RWPE2 (cell line): ENCODE measurements at regions not wholly inside any gene's neighbourhood (a gene's known extent, or its start where the extent isn't known, plus 50 kb on each side); places are given as distances from the start of the nearest gene placed in this dataset.
"Not testable (repeated sequence)": the region's sequence is repeated elsewhere in the genome, so short reads cannot be mapped to it uniquely, and the experiment has no call there.

Experiments
- ATAC-seq: fragments of 200-7000 bp; cut with Tn5 transposase; 3 replicates; pipeline ENCODE4 v1.9.1; 2021; ENCODE audit warnings: low read depth
- DNase-seq: peaks from one replicate; pipeline ENCODE4 v3.0.0-alpha.2; 2020; ENCODE audit warnings: low spot score
- H3K27ac ChIP-seq: fragments of 450-650 bp; 2 replicates; pipeline ENCODE4 v1.5.1; 2017; ENCODE audit warnings: mild to moderate bottlenecking; ENCODE audit not compliant: poor library complexity, severe bottlenecking
- H3K27me3 ChIP-seq: fragments of 250-450 bp; sonication (Bioruptor Pico); 2 replicates; pipeline ENCODE4 v1.5.1; 2021; ENCODE audit warnings: mild to moderate bottlenecking, moderate library complexity; ENCODE audit not compliant: insufficient read depth, poor library complexity, severe bottlenecking
- H3K36me3 ChIP-seq: fragments of 250-450 bp; sonication (Bioruptor Pico); 2 replicates; pipeline ENCODE4 v1.5.1; 2020; ENCODE audit warnings: low read depth, mild to moderate bottlenecking, moderate library complexity
- H3K4me1 ChIP-seq: fragments of 250-450 bp; sonication (Bioruptor Pico); 2 replicates; pipeline ENCODE4 v1.5.1; 2021; ENCODE audit warnings: mild to moderate bottlenecking, moderate library complexity; ENCODE audit not compliant: insufficient read depth, poor library complexity, severe bottlenecking
- H3K4me3 ChIP-seq: fragments of 250-450 bp; sonication (Bioruptor Pico); 2 replicates; pipeline ENCODE4 v1.5.1; 2021; ENCODE audit warnings: mild to moderate bottlenecking, moderate library complexity; ENCODE audit not compliant: severe bottlenecking
- H3K9me3 ChIP-seq: fragments of 250-450 bp; sonication (Bioruptor Pico); 2 replicates; pipeline ENCODE4 v1.5.1; 2021; ENCODE audit warnings: mild to moderate bottlenecking, moderate library complexity; ENCODE audit not compliant: severe bottlenecking
- TF ChIP-seq, protein P1 (sequence below): fragments of 450-650 bp; IDR thresholded peaks from one replicate; pipeline ENCODE4 v1.5.1; 2017; ENCODE audit warnings: mild to moderate bottlenecking, moderate library complexity; ENCODE audit not compliant: poor library complexity, severe bottlenecking

DNA sequence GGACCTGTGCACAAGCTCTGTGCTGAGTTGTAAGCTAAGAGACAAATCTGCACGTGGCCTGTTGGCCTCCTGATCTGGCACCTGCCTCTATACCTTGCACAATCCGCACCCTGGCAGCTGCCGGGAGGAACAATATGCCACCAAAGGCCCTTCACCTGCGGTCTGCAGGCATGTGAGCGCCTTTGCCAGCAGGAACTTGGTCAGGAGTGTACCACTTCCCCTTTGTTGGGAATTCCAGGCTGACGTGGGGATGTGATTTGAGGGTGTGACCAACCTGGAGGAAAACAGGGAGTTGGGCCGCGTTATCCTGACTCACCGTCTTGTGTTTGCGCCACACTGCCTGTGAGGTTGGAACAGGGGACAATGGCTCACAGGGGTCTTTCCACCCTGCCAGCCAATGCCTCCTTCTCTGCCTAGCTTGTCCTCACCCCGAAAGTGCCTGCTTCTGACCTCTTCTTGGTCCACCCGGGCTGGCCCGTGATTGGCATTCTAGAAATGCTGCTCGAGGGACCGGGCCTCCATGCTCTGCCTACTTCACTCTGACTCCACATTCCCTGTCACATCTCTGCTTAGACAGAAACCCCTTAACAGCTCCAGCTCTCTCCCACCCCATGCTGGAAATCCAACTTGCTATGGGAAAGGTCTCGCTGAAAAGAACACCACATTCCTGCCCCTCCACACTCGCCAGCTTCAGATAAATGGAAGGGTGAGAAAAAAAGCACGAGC is 67.1 kb upstream of the MAP4K4 start:
- no peaks in the 10 kb centered on the region for H3K9me3 ChIP-seq
- H3K4me3 ChIP-seq: no peak overlapping the region
- no peak overlapping the region for H3K27ac ChIP-seq
- TF ChIP-seq, protein P1, sequence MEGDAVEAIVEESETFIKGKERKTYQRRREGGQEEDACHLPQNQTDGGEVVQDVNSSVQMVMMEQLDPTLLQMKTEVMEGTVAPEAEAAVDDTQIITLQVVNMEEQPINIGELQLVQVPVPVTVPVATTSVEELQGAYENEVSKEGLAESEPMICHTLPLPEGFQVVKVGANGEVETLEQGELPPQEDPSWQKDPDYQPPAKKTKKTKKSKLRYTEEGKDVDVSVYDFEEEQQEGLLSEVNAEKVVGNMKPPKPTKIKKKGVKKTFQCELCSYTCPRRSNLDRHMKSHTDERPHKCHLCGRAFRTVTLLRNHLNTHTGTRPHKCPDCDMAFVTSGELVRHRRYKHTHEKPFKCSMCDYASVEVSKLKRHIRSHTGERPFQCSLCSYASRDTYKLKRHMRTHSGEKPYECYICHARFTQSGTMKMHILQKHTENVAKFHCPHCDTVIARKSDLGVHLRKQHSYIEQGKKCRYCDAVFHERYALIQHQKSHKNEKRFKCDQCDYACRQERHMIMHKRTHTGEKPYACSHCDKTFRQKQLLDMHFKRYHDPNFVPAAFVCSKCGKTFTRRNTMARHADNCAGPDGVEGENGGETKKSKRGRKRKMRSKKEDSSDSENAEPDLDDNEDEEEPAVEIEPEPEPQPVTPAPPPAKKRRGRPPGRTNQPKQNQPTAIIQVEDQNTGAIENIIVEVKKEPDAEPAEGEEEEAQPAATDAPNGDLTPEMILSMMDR: no peak
- no peaks in the 10 kb centered on the region for H3K36me3 ChIP-seq
- ATAC-seq (peak; percentile 99), DNase-seq (peak; percentile 92)
- peaks cover 10% of the 10 kb centered on the region for H3K4me1 ChIP-seq
- H3K27me3 ChIP-seq: no peaks in the 10 kb centered on the region

GRCh38 chr2:101628030-101628392 is 69.5 kb upstream of the MAP4K4 start:
- no peak for ATAC-seq
- H3K4me3 ChIP-seq: no peak overlapping the region
- no peaks in the 10 kb centered on the region for H3K27me3 ChIP-seq
- TF ChIP-seq, protein P1: no peak
- no peaks in the 10 kb centered on the region for H3K9me3 ChIP-seq
- no peaks in the 10 kb centered on the region for H3K36me3 ChIP-seq
- DNase-seq: no peak
- H3K27ac ChIP-seq: no peak overlapping the region
- peaks cover 10% of the 10 kb centered on the region for H3K4me1 ChIP-seq

DNA sequence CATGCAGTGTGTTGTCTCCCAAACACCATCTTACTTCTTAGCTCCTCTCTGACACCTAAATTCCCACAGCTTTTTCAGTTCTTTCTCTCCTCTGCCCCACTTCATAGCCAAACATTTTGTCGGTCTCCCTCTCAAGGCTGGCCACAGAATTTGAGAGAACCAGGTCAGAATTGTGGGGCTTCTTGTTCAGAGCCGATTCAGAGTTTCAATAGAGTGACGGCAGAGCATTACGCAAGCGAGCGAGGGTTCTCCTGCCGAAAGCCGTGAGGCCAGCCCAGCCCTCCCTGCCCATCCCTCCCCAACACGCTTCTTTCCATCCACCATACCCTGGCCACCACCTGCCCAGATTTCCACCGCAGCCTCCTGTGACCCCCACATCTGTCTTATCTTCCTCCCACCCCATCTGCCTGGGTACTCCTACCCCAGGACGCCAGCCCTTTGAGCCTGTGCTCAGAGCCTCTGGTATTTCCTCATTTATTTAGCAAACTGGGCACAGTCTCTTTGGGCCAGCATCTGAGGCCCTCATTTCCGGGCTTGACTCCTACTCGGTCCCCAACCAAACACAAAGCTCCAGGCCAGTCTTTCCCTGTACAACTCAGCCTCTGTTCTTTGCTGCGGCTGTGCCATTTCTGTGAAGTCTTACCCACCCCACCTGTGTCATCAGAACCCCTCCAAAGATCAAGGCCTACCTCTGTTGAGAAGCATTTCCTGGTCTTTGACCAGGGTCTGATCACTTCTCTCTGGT is 70.0 kb upstream of the MAP4K4 start:
- no peaks in the 10 kb centered on the region for H3K9me3 ChIP-seq
- DNase-seq (no peak), ATAC-seq (no peak)
- no peak overlapping the region for H3K27ac ChIP-seq
- peaks cover 10% of the 10 kb centered on the region for H3K4me1 ChIP-seq
- TF ChIP-seq, protein P1: no peak
- H3K4me3 ChIP-seq: no peak overlapping the region
- no peaks in the 10 kb centered on the region for H3K27me3 ChIP-seq
- H3K36me3 ChIP-seq: no peaks in the 10 kb centered on the region

GRCh38 chr2:101625814-101626213 is 71.7 kb upstream of the MAP4K4 start:
- DNase-seq, H3K36me3 ChIP-seq, H3K27me3 ChIP-seq, H3K9me3 ChIP-seq, ATAC-seq, H3K4me3 ChIP-seq, H3K27ac ChIP-seq: not testable (repeated sequence)
- peaks cover 10% of the 10 kb centered on the region for H3K4me1 ChIP-seq

DNA sequence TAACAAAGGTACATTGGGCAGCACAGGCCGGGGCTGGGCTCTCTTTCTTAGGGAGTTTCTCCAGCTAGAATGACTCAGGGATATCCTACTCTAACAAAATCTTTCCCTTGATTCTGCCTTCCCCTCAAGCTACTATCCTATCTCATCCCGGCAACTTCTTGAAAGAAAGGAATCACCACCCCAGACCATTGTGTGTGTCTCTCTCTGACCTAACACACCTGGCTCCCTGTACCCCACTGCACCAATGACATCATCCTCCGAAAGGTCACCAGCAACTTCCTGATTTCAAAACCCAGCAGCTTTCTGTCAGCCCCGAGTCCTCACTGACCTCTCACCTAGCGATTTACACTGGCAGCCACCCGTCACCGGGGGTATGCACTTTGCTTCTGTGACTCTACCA is 72.1 kb upstream of the MAP4K4 start:
- H3K4me1 ChIP-seq: peaks cover 6% of the 10 kb centered on the region
- H3K4me3 ChIP-seq: no peak overlapping the region
- no peaks in the 10 kb centered on the region for H3K9me3 ChIP-seq
- H3K27ac ChIP-seq: no peak overlapping the region
- DNase-seq (no peak), ATAC-seq (peak; percentile 29; the same call in 1 of the 3 replicates)
- TF ChIP-seq, protein P1: no peak
- H3K36me3 ChIP-seq: no peaks in the 10 kb centered on the region
- no peaks in the 10 kb centered on the region for H3K27me3 ChIP-seq
